ENCODE measurements at regions not wholly inside any gene's neighbourhood (a gene's known extent, or its start where the extent isn't known, plus 50 kb on each side); places are given as distances from the start of the nearest gene placed in this dataset.

- H3K27ac ChIP-seq (ENCODE audit: extremely low read depth, low read depth, low read length), result no peak overlapping the region
- H3K36me3 ChIP-seq (ENCODE audit: control insufficient read depth in 2 of 2, insufficient read depth in 1 of 2, low read length in 2 of 2), result no peaks in the 10 kb centered on the region
- TF ChIP-seq, protein P1, sequence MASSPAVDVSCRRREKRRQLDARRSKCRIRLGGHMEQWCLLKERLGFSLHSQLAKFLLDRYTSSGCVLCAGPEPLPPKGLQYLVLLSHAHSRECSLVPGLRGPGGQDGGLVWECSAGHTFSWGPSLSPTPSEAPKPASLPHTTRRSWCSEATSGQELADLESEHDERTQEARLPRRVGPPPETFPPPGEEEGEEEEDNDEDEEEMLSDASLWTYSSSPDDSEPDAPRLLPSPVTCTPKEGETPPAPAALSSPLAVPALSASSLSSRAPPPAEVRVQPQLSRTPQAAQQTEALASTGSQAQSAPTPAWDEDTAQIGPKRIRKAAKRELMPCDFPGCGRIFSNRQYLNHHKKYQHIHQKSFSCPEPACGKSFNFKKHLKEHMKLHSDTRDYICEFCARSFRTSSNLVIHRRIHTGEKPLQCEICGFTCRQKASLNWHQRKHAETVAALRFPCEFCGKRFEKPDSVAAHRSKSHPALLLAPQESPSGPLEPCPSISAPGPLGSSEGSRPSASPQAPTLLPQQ (tag by site-specific recombination; IDR thresholded peaks at IDR 0.05), result no peak
- TF ChIP-seq, protein P2, sequence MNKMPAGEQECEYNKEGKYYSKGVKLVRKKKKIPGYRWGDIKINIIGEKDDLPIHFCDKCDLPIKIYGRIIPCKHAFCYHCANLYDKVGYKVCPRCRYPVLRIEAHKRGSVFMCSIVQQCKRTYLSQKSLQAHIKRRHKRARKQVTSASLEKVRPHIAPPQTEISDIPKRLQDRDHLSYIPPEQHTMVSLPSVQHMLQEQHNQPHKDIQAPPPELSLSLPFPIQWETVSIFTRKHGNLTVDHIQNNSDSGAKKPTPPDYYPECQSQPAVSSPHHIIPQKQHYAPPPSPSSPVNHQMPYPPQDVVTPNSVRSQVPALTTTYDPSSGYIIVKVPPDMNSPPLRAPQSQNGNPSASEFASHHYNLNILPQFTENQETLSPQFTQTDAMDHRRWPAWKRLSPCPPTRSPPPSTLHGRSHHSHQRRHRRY (tag by site-specific recombination; IDR thresholded peaks at IDR 0.05), result no peak
- TF ChIP-seq PBX3 (CRISPR knock-in tag; IDR thresholded peaks at IDR 0.05) (no peak), TRIM28 (IDR thresholded peaks at IDR 0.05; ENCODE audit: borderline replicate concordance, low read length) (no peak), ZNF324 (tag by site-specific recombination; IDR thresholded peaks at IDR 0.05) (no peak), ZNF155 (tag by site-specific recombination; IDR thresholded peaks at IDR 0.05) (no peak), GLI2 (tag by site-specific recombination; IDR thresholded peaks at IDR 0.05; ENCODE audit: borderline replicate concordance, low read depth) (no peak), ZNF76 (tag by site-specific recombination; IDR thresholded peaks at IDR 0.05; ENCODE audit: borderline replicate concordance, low read depth) (no peak), ZBTB10 (tag by site-specific recombination; IDR thresholded peaks at IDR 0.05) (no peak), ZNF777 (tag by site-specific recombination; IDR thresholded peaks at IDR 0.05; ENCODE audit: borderline replicate concordance) (no peak), ZNF23 (tag by site-specific recombination; IDR thresholded peaks at IDR 0.05; ENCODE audit: borderline replicate concordance) (no peak), ZNF670 (tag by site-specific recombination; IDR thresholded peaks at IDR 0.05; ENCODE audit: low read depth) (no peak), ZNF624 (tag by site-specific recombination; IDR thresholded peaks at IDR 0.05) (no peak), ZNF530 (tag by site-specific recombination; IDR thresholded peaks at IDR 0.05; ENCODE audit: low read depth) (no peak), ZNF16 (tag by site-specific recombination; IDR thresholded peaks at IDR 0.05; ENCODE audit: low read depth) (no peak), ZNF366 (tag by site-specific recombination; conservative IDR thresholded peaks at IDR 0.05) (no peak)
- TF ChIP-seq, protein P3, sequence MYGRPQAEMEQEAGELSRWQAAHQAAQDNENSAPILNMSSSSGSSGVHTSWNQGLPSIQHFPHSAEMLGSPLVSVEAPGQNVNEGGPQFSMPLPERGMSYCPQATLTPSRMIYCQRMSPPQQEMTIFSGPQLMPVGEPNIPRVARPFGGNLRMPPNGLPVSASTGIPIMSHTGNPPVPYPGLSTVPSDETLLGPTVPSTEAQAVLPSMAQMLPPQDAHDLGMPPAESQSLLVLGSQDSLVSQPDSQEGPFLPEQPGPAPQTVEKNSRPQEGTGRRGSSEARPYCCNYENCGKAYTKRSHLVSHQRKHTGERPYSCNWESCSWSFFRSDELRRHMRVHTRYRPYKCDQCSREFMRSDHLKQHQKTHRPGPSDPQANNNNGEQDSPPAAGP (tag by site-specific recombination; IDR thresholded peaks at IDR 0.05), result no peak
- CTCF ChIA-PET, result no interaction called here
- POLR2A ChIA-PET, result no interaction called here
- no peaks in the 10 kb centered on the region for H3K9me3 ChIP-seq (ENCODE audit: control insufficient read depth, insufficient read depth, low read depth, low read length)
- H3K4me3 ChIP-seq (ENCODE audit: low read depth, low read length), result no peak overlapping the region
- peaks cover 12% of the 10 kb centered on the region for H3K4me1 ChIP-seq (ENCODE audit: control insufficient read depth, insufficient read depth, low read length)
These were observed 195.0 kb downstream of the CD83 start for GRCh38 chr6:14312587-14312986.

- no peaks in the 10 kb centered on the region for H3K36me3 ChIP-seq (ENCODE audit: control insufficient read depth in 2 of 2, insufficient read depth in 1 of 2, low read length in 2 of 2)
- H3K4me3 ChIP-seq (ENCODE audit: low read depth, low read length), result no peak overlapping the region
- no peak for TF ChIP-seq TCF7L2 (IDR thresholded peaks at IDR 0.05; ENCODE audit: borderline replicate concordance, low read depth, low read length)
- TF ChIP-seq SALL2 (tag by site-specific recombination; IDR thresholded peaks at IDR 0.05; ENCODE audit: borderline replicate concordance), result no peak
- TF ChIP-seq ZNF548 (tag by site-specific recombination; IDR thresholded peaks at IDR 0.05), result no peak
- no peak for TF ChIP-seq BCL11B (tag by site-specific recombination; IDR thresholded peaks at IDR 0.05; ENCODE audit: low read depth)
- no peaks in the 10 kb centered on the region for H3K9me3 ChIP-seq (ENCODE audit: control insufficient read depth, insufficient read depth, low read depth, low read length)
- ChIA-PET POLR2A (no interaction called here), CTCF (no interaction called here)
- H3K27ac ChIP-seq (ENCODE audit: extremely low read depth, low read depth, low read length), result no peak overlapping the region
- peaks cover 12% of the 10 kb centered on the region for H3K4me1 ChIP-seq (ENCODE audit: control insufficient read depth, insufficient read depth, low read length)
These were observed 195.7 kb downstream of the CD83 start for GRCh38 chr6:14313248-14313647.
